ENCODE measurements at regions not wholly inside any gene's neighbourhood (a gene's known extent, or its start where the extent isn't known, plus 50 kb on each side); places are given as distances from the start of the nearest gene placed in this dataset.

GRCh38 chr4:34633241-34633640 is 1611.1 kb downstream of the ARAP2 start:
- H4K91ac ChIP-seq (ENCODE audit: insufficient read length, low read depth, low read length): no peak overlapping the region
- no peak overlapping the region for H3K4me2 ChIP-seq (ENCODE audit: insufficient read depth, insufficient read length, low read length)
- no peak overlapping the region for H2AK5ac ChIP-seq (ENCODE audit: insufficient read length, low read length)
- WGBS (ENCODE audit: extremely low coverage, insufficient read length, low lambda C conversion rate): no CpG with 5 or more reads among the region's 2 CpGs
- no peaks in the 10 kb centered on the region for H3K79me2 ChIP-seq (ENCODE audit: insufficient read depth, low read length)
- no peak overlapping the region for H2BK15ac ChIP-seq (ENCODE audit: low read depth, low read length)
- no peak overlapping the region for H3K14ac ChIP-seq (ENCODE audit: insufficient read depth, low read length)
- no peak overlapping the region for H3K56ac ChIP-seq (ENCODE audit: insufficient read length, low read depth, low read length)
- H4K20me1 ChIP-seq (ENCODE audit: control insufficient read depth, insufficient read depth, insufficient read length): no peaks in the 10 kb centered on the region
- no peaks in the 10 kb centered on the region; a peak in 2 of 5 replicates for H3K9me3 Mint-ChIP-seq
- no peak overlapping the region for H4K8ac ChIP-seq (replicated peaks; ENCODE audit: insufficient read length, low read depth, low read length)
- H2BK12ac ChIP-seq (ENCODE audit: insufficient read length, low read depth, low read length): no peak overlapping the region
- DNase-seq: no peak
- H3K79me1 ChIP-seq (ENCODE audit: insufficient read depth, low read depth, low read length, poor library complexity, severe bottlenecking): no peaks in the 10 kb centered on the region
- no peak overlapping the region for H3K9ac ChIP-seq (ENCODE audit: extremely low read depth, insufficient read length, low read length)
- H3K23me2 ChIP-seq (ENCODE audit: insufficient read length, low read depth, low read length, poor library complexity, severe bottlenecking): no peaks in the 10 kb centered on the region
- H3K4ac ChIP-seq (ENCODE audit: low read depth, low read length): no peak overlapping the region
- no peak overlapping the region for H2AFZ ChIP-seq (ENCODE audit: low read length)
- no peaks in the 10 kb centered on the region for H3K9me3 ChIP-seq (ENCODE audit: control insufficient read depth, low read depth, low read length)
- no peak overlapping the region for H3T11ph ChIP-seq (ENCODE audit: low read length)
- no peaks in the 10 kb centered on the region for H3K36me3 Mint-ChIP-seq (ENCODE audit: insufficient read depth in 1 of 3, low read depth in 3 of 3)
- no peak overlapping the region for H3K4me3 Mint-ChIP-seq
- H2BK5ac ChIP-seq (ENCODE audit: insufficient read length, low read length): no peak overlapping the region
- H2BK120ac ChIP-seq (ENCODE audit: low read depth, low read length, poor library complexity, severe bottlenecking): no peak overlapping the region
- H3K4me1 Mint-ChIP-seq: peaks cover 0 to 4% of the 10 kb centered on the region in 2 experiments; a peak in 1 of 4 replicates
- H3K18ac ChIP-seq (ENCODE audit: insufficient read length, low read depth, low read length): no peak overlapping the region
- H3K27me3 ChIP-seq (ENCODE audit: insufficient read depth, low read length): no peaks in the 10 kb centered on the region
- no peak for TF ChIP-seq CTCF (conservative IDR thresholded peaks at IDR 0.05)
- H2BK20ac ChIP-seq (ENCODE audit: low read depth, low read length, poor library complexity, severe bottlenecking): no peak overlapping the region
- no peak overlapping the region for H4K5ac ChIP-seq (ENCODE audit: insufficient read length, low read depth, low read length)
- H3K27ac Mint-ChIP-seq: no peak overlapping the region
- no peaks in the 10 kb centered on the region for H3K4me1 ChIP-seq (ENCODE audit: insufficient read depth, low read length)
- no peak overlapping the region for H3K27ac ChIP-seq (ENCODE audit: insufficient read length, low read depth, low read length)
- H3K27me3 Mint-ChIP-seq (ENCODE audit: low read depth): no peaks in the 10 kb centered on the region
- H3K23ac ChIP-seq (ENCODE audit: insufficient read length, low read depth, low read length): no peak overlapping the region

Data from H9 (cell line).